Activated CD8-positive, alpha-beta memory T cell treated with anti-CD3 and anti-CD28 coated beads for 36 hours (primary cell): ENCODE measurements at regions not wholly inside any gene's neighbourhood (a gene's known extent, or its start where the extent isn't known, plus 50 kb on each side); places are given as distances from the start of the nearest gene placed in this dataset.
"Not testable (repeated sequence)": the region's sequence is repeated elsewhere in the genome, so short reads cannot be mapped to it uniquely, and the experiment has no call there.

ENCODE experiments used
- CTCF ChIA-PET: fragments of 350-600 bp; sonication (Branson Sonifier 250); formaldehyde crosslinking; loops from one replicate; lab custom pipeline; 2021; ENCODE audit warnings: antibody characterized with exemption; lab: Charles Lee
- POLR2A ChIA-PET: fragments of 350-600 bp; sonication (Branson Sonifier 250); formaldehyde crosslinking; loops from one replicate; lab custom pipeline; 2021; ENCODE audit warnings: antibody characterized with exemption; lab: Charles Lee

- ChIA-PET POLR2A (no interaction called here), CTCF (no interaction called here)
These were observed 128.5 kb downstream of the PLCE1 start for GRCh38 chr10:94122211-94122610.

- POLR2A ChIA-PET: no interaction called here
These were observed 129.7 kb downstream of the PLCE1 start for GRCh38 chr10:94123258-94123995.

DNA sequence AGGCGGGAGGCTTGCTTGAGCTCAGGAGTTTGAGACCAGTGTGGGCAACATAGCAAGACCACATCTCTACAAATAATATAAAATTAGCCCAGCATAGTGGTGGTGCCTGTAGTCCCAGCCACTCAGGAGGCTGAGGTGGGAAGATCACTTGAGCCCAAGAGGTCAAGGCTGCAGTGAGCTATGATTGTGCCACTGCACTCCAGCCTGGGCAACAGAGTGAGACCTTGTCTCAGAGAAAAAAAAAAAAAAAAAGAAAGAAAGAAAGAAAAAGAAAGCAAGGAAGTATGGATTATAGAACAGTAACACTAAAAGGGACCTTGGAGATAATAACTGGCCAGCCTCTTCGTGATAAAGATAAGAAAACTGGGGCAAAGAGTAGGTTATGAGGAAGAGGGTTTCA, 130.4 kb downstream of the PLCE1 start:
- CTCF ChIA-PET, POLR2A ChIA-PET: not testable (repeated sequence)

More at GRCh38 chr10:94123258-94123995, 129.7 kb downstream of the PLCE1 start:
- CTCF ChIA-PET: interaction anchor here (0.6 kb wide), 1 partner anchor 82 kb away, joined by 3 read pairs; no protein-coding TSS in a partner anchor

DNA sequence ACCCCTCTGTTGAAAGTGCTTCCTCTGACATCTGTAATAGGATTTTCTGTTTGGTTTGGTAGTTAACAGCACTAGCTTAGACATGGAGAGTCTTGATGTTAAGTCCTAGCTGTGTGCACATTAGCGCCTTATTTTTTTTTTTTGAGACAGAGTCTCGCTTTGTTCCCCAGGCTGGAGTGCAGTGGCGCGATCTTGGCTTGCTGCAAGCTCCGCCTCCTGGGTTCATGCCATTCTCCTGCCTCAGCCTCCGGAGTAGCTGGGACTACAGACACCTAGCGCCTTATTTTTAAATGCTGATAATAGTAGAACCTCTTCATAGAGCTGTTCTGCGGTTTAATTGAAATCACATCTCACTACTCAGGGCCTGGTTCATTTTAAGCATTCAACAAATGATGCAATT, 131.5 kb downstream of the PLCE1 start:
- CTCF ChIA-PET, POLR2A ChIA-PET: not testable (repeated sequence)

DNA sequence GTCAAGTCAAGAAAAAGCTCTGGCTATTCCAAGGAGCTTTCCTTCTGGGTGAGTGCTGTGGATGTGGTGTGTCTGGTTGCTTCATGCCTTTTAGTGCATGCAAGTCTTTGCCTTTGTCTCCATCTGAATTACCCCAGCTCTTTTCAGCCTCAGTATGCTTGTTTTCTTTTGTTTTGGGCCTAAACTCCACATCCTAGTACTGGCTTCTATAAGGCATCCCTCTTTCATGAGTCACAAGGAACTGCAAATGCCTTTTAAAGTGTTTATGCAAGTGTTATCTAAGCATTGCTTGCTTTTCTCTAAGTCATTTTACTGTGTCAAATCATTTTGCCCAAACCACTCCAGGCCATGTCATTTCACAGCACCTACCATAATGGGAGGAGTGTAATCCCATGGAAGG, 132.1 kb downstream of the PLCE1 start:
- CTCF ChIA-PET: no interaction called here
- POLR2A ChIA-PET: no interaction called here

GRCh38 chr10:94129393-94130130, 135.8 kb downstream of the PLCE1 start:
- CTCF ChIA-PET: no interaction called here
- POLR2A ChIA-PET: no interaction called here

GRCh38 chr10:94131885-94132284, 138.2 kb downstream of the PLCE1 start:
- ChIA-PET CTCF (no interaction called here), POLR2A (no interaction called here)

GRCh38 chr10:94133239-94133638, 139.5 kb downstream of the PLCE1 start:
- CTCF ChIA-PET: no interaction called here

GRCh38 chr10:94137747-94138146, 144.0 kb downstream of the PLCE1 start:
- POLR2A ChIA-PET: no interaction called here
- CTCF ChIA-PET: no interaction called here

More at GRCh38 chr10:94133239-94133638, 139.5 kb downstream of the PLCE1 start:
- POLR2A ChIA-PET: no interaction called here

GRCh38 chr10:94138391-94138790, 144.7 kb downstream of the PLCE1 start:
- CTCF ChIA-PET: no interaction called here
- POLR2A ChIA-PET: no interaction called here

- ChIA-PET CTCF (no interaction called here), POLR2A (no interaction called here)
These were observed 149.5 kb downstream of the PLCE1 start for GRCh38 chr10:94143261-94143660.

- POLR2A ChIA-PET: no interaction called here
- CTCF ChIA-PET: no interaction called here
These were observed 152.6 kb downstream of the PLCE1 start for GRCh38 chr10:94146313-94146712.

GRCh38 chr10:94146746-94147145, 153.0 kb downstream of the PLCE1 start:
- CTCF ChIA-PET: no interaction called here
- POLR2A ChIA-PET: no interaction called here

DNA sequence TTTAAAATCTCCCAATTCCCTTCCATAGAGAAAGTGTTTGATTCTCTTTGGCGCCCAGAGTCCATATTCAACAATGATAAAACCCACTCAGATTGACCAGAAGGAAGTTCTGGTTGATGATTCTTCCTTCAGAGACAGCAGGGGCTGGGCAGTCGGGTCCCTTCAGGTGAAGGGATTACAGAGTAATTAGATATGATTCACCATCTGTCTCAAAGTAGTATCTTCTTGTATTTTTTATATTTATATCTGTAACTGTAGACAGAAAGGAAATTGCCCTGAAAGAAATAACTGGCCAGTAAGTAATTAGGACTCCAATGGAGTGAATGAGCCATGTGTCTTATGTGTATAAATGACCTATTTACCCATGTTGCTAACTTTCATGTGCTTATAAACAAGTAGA, 156.0 kb downstream of the PLCE1 start:
- ChIA-PET CTCF (no interaction called here), POLR2A (no interaction called here)

DNA sequence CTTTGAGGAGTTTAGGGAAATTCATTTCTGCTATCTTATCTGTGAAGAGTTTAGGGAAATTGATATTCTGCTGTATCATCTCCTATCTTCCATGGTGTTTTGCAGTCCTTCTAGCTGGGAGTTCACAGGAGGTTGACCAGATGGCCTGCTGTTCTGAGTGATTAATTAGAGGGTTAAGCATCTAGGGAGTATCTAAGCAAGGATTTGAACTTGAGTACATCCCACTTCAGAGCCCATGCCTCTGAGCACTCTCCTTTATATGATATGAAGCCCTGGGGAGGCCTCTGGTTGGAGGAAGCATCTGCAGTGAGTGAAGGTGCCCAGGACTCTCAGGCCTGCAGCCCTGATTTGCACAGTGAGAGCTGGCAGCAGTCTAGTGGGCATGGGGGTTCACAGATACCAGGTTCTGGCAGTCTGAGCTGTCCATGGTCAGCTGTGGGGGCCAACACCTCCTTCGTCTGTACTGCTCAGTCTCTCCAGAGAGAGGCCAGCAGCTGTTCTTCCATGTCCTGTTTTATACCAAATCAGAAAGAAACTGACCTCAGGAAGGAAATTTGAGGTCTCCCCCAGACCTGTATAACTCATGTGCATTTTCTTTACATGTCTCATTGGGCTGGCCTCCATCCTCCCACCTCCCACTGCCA, 156.9 kb downstream of the PLCE1 start:
- POLR2A ChIA-PET: no interaction called here
- CTCF ChIA-PET: no interaction called here

DNA sequence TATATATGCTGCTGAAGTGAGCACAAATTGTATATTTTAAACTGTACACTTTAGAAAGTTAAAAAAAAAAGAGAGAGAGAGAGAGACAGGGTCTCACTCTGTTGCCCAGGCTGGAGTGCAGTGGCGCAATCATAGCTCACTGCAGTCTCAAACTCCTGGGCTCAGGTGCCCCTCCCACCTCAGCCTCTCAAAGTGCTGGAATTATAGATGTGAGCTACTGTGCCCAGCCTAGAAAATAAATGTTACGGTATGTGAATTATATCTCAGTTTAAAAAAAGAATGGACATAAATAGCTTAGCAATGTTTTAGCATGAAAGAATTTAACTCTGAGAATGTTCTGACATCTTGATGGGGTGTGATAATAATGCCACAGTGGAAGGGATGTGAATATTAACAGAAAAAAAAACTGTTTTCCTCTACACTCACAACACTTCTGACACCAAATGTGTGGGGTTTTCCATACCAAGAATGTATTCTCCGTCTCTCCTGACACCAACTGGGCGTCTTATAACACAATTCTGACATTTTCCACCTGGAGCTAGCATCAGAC, 162.1 kb downstream of the PLCE1 start:
- ChIA-PET CTCF (no interaction called here), POLR2A (no interaction called here)

DNA sequence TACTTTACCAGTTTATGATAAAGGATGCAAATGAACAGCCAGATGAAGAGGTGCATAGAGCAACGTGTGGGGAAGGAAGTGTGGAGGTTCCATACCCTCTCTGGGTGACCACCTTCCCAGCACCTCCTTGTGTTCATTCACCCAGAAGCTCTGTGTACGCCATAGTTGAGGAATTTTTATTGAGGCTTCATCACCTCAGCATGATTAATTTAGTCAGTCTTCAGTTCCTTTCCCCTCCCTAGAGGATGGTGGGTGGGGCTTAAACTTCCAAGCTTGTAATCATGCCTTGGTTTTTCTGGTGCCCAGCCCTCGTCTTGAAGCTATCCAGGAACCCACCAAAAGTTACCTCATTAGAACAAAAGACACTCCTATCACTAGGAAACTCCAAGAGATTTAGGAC, 162.7 kb downstream of the PLCE1 start:
- ChIA-PET CTCF (no interaction called here), POLR2A (no interaction called here)

- CTCF ChIA-PET, POLR2A ChIA-PET: not testable (repeated sequence)
These were observed 171.5 kb downstream of the PLCE1 start for GRCh38 chr10:94165158-94165611.

- POLR2A ChIA-PET: no interaction called here
- CTCF ChIA-PET: no interaction called here
These were observed 178.6 kb downstream of the PLCE1 start for GRCh38 chr10:94172332-94172731.

DNA sequence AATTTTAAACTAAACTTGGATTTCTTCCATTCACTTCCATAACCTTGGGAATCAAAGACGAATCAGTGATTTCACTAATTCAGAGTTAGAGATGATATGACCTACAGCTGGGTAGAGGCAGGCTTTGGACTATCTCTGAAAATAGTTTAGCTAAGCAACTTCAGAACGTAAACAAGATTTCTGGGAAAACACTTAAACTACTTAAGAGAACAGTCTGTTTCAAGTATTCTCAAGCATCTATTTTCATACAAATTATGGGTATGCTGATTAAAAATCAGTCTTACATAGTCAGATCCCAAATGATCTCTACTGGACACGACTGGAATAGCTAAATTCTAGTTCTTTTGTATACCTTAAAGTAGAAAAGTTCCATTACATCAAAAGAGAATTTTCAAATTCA, 179.9 kb downstream of the PLCE1 start:
- ChIA-PET POLR2A (no interaction called here), CTCF (no interaction called here)
